AG20443 (cell line): ENCODE measurements at regions not wholly inside any gene's neighbourhood (a gene's known extent, or its start where the extent isn't known, plus 50 kb on each side); places are given as distances from the start of the nearest gene placed in this dataset.
A peak's percentile ranks its signal among the peaks of the same experiment; 100 is the strongest.

Source experiments
- DNase-seq: peaks from one replicate; pipeline ENCODE4 v3.0.0; 2012; ENCODE audit warnings: low spot score, mixed read lengths

- DNase-seq: no peak
These were observed 278.7 kb downstream of the NPR3 start for GRCh38 chr5:32989815-32990214.

- no peak for DNase-seq
These were observed 279.7 kb downstream of the NPR3 start for GRCh38 chr5:32990593-32991420.

DNA sequence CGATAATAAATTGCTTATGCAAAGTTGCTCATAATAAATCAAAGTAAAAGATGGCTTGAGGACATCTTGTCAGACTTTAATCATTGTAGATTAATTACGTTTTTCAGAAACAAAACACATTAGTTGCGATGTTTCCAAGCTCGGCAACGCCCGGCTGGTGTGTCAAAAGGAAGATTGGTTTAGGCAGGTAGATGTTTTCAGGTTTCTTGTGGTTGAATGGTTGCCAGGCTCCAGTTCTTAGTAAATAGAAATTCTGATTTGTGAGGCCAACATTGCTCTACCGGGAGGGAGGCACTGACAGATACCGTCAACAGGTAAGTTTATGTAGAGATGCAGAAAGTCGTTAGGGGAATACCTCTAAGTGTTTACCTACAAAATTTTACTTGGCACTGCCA lies 280.3 kb downstream of the NPR3 start:
- no peak for DNase-seq

DNA sequence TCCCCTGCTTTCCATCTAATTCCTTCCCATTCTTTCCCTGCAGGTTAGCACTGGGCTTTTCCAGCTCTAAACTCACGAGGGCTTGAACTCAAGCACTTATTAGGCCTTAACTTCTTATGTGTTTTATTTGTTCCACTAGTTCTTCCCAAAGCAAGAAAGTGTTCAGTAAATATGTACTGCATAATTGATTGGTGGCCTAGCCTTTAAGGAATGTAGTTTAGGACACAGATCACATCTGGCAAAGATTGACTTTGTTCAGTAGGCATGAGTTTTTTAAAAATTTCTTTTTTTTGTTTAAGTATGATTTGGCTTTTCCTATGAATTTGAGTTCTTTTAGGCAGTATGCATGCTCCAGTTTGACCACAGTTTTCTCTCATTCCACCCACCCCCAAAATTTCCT lies 285.2 kb downstream of the NPR3 start:
- no peak for DNase-seq

GRCh38 chr5:33008751-33009418 lies 297.8 kb downstream of the NPR3 start:
- no peak for DNase-seq

DNA sequence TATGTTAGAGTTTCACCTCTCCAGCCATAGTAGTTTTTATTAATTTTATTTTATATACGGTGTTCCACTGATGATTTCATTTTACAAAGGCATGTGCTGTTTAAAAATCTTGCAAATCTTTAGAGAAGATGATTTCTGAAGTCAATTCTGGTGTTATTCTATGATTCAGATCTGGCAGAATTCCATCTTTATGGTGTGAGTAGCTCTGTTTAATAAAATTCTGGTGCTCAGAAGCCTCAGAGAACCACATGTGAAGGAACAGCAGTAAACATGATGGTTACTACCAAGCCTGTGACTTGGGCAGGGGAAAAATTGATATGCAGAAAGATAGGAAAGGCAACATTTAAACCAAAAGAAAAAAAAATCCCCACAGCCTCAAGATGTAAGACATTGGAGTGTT lies 299.7 kb downstream of the NPR3 start:
- no peak for DNase-seq

GRCh38 chr5:33011801-33012200 lies 300.7 kb downstream of the NPR3 start:
- no peak for DNase-seq

- no peak for DNase-seq
These were observed 312.5 kb downstream of the NPR3 start for GRCh38 chr5:33023649-33024048.

DNA sequence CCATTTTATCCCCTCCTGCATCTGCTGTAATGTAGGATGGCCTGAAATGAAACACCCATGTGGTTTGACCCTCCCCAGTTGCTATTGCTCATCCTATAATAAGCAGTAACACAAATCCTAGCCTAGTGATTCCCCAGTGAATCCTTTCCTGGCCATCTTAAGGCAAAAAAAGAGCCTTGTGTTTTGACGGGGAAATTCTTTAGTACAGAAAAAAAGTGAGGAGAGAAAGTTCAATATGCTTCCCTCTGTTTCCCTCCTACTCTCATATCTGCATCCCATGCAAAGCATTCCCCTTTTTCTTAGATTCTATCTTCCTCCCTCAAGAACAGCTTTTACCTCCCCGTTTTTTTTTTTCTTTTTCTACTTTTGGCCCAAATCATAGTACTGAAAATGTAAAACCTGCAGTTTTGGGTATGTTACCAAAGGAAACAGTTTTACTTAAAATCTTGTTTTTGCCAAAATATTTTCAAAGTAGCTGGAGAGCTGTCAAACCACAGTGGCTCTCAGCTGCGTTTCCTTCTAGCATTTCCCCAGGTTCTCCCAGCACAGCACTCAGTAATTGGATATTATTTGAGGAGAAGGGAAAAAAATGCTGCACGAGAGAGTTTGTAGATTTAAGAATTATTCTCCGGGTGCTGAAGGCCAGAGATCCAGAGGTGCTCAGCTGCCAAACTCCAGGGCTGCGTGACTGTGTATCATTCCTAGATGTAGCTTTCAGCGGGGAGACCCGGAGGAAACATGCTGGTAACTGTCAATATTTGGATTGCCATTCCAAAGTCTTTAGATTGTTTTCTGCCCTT lies 321.4 kb downstream of the NPR3 start:
- DNase-seq: peak; percentile 48

- DNase-seq: no peak
These were observed 322.4 kb downstream of the NPR3 start for GRCh38 chr5:33033516-33033915.

- DNase-seq: no peak
These were observed 323.7 kb downstream of the NPR3 start for GRCh38 chr5:33034777-33035176.

DNA sequence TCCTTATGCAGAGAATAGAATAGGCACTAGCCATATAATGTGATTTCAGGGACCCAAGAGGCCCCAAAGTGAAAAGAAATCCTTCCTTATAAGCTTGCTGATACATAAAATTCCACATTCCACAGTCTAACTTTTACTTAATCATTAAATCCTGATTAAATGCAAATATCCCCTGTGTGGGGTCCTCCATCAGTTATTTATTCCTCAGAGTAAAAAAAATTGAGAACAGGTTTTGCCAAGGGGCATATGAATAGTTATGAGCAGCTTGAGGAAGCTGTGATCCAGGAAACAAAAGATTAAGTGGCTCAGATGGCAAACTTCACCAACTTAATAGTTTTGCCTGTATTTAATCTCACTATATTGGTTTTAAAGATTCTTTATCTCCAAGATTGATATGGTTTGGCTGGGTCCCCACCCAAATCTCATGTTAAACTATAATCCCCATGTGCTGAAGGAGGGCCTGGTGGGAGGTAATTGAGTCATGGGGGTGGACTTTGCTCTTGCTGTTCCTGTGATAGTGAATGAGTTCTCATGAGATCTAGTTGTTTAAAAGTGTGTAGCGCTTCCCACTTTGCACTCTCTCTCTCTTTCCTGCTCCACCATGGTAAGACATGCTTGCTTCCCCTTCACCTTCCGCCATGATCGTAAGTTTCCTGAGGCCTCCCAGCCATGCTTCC lies 324.9 kb downstream of the NPR3 start:
- no peak for DNase-seq

DNA sequence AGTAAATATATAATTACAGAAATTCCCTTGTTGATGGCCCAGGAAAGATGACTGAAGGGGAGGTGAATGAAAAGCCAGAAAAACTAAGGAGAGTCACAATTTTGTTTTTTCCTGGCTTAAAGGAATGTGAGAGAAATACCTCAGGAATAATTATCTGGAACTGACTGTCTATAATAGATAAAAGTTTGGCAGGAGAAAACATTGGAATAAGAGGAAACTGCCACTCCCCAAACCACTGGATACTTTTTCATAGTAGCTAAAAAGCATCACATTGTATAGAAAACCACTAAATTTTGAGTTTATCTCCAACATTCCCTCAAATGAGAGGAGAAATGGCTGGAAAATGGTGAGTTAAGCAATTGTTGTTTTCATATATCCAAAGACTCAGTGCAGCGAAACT lies 326.0 kb downstream of the NPR3 start:
- no peak for DNase-seq

- DNase-seq: no peak
These were observed 330.5 kb downstream of the NPR3 start for GRCh38 chr5:33041586-33041985.

- DNase-seq: no peak
These were observed 332.3 kb downstream of the NPR3 start for GRCh38 chr5:33043343-33043997.

GRCh38 chr5:33046091-33046490 lies 335.0 kb downstream of the NPR3 start:
- peak; percentile 9 for DNase-seq

- DNase-seq: no peak
These were observed 337.2 kb downstream of the NPR3 start for GRCh38 chr5:33048315-33048714.

DNA sequence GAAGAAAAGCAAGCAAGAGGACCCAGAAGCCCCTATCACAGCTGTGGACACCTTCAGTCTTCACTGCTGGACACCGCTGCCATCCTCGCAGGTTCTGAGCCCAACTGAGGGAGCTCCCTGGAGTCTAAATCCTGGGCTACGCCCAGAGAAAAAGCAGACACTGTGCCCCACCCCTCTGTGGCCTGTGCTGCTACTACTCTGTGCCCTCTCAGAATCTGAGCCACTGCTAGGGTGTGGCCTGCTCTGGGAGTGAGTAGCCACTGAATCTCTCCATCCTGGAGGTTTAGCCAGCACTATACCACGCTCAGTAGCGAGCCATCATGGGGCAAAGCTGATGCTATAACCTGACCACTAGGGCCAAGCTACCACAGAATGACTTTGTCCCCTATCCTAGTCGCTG lies 338.2 kb downstream of the NPR3 start:
- DNase-seq: peak; percentile 49

DNA sequence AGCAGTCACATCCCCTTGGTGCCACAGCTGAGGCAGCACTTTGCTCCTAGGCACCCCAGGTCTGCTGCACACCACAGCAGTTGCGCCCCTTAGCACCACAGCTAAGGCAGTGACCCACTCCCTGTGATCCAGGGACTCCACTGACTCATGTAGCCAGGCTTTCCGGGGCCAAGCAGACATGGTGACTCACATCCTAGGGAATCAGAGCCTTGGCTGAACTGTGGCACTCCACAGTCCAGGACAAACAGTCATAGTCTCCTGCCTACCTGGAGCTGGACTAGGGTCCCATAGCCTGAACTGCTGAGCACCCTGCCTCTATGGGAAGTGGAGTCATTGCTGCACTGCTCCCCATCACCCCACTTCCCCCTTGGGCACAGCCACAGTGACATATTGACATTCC lies 338.7 kb downstream of the NPR3 start:
- peak; percentile 90 for DNase-seq

DNA sequence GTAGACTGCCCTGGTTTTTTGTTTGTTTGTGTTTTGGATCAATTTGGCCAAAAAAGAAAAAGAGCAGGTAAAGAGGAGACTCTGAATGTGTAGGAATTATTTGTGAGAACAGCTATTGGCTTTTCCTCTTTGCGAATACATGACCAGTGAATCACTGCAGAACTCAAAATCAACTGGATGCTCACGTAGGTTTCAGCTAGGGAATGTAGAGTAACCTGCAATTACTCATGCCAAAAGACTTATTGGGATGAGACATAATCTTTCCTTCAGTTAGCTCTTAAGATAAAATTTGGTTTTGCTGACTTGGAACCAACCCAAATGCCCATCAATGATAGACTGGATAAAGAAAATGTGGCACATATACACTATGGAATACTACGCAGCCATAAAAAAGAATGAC lies 348.0 kb downstream of the NPR3 start:
- DNase-seq: no peak

GRCh38 chr5:33065131-33065530 lies 354.0 kb downstream of the NPR3 start:
- no peak for DNase-seq

DNA sequence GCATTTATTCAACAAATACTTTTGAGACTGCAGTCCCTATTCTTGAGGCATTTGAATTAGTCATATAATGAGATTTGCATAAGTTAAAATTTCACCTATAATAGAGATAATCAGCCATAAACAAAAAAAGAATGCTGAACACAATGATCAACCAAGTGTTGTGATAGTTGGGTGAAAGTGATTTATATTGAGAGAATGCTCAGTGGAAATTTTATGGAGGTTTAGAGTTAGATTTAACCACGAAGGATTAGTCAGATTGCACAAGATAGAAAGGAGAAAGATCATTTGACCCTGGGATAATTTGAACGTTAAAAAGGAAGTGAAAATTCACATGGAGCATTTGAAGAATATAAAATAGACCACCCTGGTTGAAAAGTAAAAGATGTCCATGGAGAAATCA lies 356.2 kb downstream of the NPR3 start:
- DNase-seq: no peak
